ENCODE measurements at regions not wholly inside any gene's neighbourhood (a gene's known extent, or its start where the extent isn't known, plus 50 kb on each side); places are given as distances from the start of the nearest gene placed in this dataset.
"Not testable (repeated sequence)": the region's sequence is repeated elsewhere in the genome, so short reads cannot be mapped to it uniquely, and the experiment has no call there.

DNA sequence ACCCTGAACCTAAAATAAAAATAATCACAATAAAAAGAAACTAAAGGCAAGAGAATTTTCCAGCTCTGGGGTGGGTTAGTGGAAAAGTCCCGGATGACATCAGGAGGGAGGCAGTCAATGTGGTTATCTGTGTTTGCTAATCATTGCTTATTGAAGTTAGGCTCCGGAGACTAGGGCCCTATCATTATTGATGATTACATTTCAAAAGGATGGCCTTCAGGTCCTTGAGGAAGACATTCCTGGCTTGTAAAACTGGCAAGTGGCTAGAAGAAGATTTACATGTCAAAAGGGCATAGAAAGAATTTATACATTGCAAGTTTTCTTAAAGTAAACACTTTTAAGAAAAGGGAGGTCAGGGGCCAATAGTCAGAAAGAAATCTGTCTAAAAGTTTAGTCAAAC is 123.4 kb downstream of the POSTN start:
- no peak for DNase-seq

DNA sequence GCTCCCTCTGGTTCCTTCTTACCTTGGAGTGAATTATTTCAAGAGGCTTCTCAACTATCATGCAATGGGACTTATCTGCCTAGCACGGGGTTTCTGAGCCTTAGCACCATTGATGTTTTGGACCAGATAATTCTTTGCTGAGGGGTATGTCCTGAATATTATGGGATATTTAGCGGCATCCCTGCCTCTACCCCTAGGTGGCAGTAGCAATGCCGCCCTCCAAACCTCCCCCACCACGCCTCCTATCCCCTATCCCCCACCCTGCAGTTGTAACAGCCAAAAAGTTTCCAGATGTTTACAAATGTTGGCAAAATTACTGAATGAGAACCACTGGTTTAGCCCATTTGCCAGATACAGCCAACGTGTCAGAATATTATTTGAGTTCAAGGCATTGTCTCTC is 125.5 kb downstream of the POSTN start:
- DNase-seq: no peak

DNA sequence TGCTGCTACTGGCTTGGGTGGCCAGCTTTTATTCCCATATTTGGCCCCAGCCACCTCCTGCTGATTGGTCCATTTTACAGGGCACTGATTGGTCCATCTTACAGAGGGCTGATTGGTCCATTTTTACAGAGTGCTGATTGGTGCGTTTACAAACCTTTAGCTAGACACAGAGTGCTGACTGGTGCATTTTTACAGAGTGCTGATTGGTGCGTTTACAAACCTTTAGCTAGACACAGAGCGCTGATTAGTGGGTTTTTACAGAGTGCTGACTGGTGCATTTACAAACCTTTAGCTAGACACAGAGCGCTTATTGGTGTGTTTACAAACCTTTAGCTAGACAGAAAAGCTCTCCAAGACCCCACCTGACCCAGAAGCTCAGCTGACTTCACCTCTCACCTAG is 126.3 kb downstream of the POSTN start:
- DNase-seq: not testable (repeated sequence)

DNA sequence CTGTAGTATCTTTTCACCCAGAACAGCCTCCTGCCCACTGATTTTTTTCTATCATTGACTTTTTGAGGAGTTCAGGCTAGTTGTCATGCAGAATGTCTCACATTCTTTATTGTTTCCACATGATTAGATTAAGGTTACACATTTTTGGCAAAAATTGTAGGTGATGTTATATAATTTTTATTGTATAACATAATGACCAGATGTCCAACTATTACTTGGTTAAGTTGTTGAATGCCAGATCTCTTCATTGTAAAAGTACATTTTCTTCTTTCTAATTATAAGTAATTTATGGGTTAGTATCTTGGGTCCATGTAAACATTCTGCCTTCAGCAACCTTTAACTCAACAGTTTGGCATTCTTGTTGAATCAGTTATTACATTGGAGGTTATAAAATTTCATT is 138.4 kb downstream of the POSTN start:
- DNase-seq: no peak

DNA sequence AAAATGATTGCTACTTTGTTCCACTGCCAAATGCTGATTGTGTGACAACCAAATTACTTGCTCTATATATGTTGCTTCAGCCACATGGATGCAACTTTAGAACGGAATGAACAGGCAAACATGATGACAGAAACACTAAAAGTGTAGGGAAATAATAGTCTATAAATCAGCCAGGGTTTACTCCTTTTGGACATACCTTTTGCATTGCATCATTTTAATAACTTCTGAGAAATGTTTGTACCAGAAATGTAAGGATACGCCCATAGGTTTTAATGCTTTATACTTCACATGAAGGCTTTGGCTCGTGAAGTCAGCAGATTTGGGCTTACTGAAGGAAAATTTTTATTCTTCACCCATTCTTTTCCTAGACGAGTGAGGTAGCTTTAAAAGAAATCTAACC is 141.0 kb downstream of the POSTN start:
- DNase-seq: no peak

DNA sequence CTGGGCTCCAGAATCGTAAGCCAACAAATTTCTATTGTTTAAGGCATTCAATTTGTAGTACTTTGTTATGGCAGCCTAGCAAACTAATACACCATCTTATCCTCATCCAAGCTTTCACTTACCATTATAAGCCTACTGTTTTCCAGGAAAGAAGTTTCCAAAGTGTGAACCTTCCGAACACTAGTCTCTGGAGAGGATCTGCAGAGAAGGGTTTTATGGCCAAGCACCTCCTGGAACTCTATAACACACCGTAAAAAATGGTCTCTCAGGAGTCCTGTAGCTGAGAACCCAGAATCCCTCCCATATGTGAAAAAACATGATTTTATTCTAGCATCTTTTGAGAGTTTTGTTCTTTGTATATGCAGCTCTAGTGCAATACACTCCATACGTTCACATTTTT is 142.1 kb downstream of the POSTN start:
- DNase-seq: no peak

DNA sequence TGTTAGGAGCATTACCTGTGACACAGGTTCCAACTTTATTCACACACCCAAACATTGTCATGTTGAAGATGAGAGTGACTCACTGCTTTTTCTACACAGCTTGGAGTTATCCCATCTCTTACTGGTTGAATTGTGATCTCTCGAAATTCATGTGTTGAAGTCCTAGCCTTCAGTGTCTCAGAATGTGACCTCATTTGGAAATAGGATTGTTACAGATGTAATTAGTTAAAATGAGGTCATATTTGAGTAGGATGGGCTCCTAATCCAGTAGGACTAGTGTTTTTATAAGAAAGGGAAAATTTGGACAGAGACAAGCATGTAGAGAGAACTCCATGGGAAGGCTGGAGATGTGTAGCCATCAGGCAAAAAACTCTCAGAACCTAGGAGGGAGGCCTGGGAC is 142.5 kb downstream of the POSTN start:
- DNase-seq: no peak

DNA sequence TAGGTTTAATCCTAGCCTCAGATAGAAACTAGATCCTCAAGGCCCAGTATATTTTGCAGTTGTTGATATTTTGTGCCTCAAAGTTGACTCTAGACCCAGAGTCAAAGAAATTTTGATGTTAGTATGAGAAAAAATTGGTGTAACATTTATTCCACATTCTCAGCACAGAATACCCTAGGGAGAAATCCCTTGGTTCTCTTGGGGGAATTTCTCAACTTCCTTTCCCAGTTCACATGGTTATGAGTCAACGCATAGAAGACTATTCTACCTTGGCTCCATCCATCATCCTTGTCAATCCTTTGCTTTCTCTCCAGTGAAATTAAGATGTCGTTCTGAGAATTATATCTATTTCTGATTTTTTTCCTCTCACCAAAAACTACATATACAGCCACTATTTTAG is 145.3 kb downstream of the POSTN start:
- no peak for DNase-seq

DNA sequence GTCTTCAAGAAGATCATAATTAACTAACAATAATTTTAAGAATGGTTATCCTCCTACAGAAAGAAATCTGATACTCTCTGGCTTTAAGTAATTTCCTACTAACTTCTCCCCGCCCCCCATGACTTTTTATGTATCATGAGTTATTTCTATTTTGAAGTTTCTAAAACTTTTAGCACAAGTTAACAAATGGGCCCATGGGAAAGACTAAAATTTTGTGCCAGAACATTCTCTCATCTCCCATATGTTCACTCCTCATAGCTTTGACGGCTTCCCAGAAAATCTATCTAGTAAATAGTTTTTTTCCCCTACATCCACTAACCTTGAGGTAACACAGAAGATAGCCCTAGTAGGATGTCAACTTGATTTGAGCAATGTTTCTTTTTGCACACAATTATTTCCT is 148.3 kb downstream of the POSTN start:
- DNase-seq: no peak

DNA sequence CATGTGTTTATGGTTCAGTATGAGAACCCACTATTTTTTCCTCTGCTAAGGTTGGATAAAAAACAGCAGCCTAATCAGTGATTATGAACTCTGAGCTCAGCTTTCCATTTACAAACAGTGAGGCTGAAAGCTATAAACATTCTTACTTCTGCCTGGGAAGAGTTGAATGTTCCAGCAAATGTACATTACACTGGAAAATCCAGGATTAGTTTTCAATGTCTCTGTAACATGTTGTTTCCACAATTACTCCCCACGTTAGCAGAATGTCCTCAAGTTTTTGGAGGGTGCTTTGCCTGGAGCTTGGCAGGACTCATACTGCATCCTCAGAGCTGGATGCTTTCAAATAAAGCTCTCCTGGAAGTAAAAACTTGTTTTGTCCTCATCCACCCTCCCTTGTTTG is 150.4 kb downstream of the POSTN start:
- no peak for DNase-seq

DNA sequence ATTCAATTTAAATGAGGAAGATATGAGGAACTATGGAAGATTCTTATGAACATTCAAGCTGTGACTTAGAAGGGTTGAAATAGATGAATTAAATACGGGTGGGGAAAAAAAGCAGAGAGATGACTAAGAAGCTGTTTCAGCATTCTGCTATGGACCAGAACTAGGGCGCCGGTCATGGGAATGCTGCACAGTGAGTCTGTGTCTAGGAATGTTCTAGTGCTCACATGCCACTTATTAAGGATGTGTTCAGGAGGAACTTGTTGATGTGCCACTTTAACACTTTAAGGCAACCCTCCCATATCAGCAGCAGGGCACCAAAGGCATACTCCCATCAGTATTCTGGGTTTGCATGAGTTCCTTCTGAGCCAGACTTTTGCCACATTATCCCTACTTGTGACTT is 152.1 kb downstream of the POSTN start:
- DNase-seq: no peak

DNA sequence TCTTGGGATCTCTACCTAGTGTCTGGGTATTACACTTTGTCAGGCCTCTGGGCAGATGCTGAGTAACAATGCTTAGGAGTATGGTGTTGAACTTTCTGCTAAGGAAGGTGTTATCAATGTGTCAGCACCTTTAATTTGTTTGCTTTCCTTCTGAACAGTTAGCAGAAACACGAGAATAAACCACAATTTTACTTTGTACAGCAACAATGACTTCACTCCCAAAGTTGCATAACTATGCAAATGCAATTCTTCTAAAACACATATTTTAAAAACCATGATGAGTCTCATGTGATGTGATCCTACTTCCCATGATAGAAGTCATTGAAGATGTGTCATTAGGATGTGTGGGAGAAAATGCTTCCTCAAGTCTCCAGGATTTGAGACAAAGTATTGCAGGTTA is 155.0 kb downstream of the POSTN start:
- no peak for DNase-seq

DNA sequence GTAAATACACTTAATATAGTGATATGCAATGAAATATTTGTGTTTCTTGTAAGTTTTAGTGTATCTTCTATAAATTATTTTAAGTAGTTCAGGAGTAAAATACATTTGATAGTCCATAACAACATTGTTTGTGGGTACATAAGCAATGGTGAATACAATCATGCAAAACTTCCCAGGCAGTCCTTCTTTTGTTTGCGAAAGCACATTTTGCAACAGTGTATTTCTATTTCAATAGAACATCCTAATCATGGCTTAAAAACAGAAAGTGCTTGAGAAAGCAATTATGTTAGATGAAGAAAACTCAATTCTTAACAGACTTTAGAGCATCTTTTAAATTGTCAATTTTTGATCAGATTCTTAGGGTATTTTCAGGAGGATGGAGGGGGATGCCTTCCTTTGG is 155.6 kb downstream of the POSTN start:
- no peak for DNase-seq

DNA sequence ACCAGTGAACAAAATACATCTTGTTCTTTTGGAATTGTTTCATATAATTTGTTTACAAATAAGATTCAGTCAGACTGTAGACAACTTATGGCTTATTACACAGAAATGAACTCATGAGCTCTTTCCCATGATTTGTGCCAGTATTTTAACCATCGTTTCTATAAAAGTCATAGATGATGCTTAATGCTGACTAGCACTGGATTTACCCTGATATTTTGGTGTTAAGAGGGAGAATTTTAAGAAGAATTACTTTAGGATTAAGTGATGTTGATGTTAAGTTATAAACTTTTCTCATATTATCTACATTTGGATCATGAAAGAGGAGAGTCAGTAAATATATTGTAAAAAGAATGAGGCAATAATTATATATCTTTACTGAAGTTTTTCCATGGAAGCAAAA is 162.7 kb downstream of the POSTN start:
- DNase-seq: no peak

DNA sequence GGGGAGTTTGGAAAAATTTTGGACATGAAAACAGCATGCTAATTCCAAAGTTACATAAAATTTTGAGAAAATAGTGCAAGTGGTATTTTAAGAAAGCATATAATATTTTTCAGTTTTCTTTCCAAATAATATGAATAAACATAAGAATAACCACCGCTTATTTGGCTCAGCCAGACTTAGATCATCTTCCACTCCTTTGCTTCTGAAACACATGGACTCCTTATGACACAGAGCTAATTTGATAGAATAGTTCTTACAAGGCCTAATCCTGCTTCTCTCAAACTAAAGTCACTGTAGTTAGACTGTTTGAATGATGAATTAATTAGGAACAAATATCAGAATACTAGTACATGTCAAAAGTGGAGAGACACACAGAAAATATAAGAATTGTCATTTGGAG is 165.5 kb downstream of the POSTN start:
- no peak for DNase-seq

DNA sequence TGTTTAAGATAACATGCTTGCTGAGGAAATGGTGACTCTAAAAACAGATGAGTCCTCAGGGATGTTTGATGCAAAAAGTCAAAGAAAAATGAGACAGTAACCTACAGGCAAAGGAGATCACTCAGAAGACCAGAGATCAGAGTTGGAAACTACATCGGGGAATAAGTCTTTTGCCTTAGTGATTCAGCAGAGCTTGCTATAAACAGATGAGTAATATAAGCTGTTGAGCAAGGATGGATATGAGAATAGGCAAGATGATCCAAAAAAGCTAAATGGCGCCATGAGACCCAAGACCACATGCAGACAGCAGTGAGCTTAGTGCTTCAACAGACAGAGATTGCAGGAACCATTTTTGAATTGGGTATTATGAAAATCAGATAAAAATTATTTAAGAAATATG is 168.6 kb downstream of the POSTN start:
- no peak for DNase-seq

DNA sequence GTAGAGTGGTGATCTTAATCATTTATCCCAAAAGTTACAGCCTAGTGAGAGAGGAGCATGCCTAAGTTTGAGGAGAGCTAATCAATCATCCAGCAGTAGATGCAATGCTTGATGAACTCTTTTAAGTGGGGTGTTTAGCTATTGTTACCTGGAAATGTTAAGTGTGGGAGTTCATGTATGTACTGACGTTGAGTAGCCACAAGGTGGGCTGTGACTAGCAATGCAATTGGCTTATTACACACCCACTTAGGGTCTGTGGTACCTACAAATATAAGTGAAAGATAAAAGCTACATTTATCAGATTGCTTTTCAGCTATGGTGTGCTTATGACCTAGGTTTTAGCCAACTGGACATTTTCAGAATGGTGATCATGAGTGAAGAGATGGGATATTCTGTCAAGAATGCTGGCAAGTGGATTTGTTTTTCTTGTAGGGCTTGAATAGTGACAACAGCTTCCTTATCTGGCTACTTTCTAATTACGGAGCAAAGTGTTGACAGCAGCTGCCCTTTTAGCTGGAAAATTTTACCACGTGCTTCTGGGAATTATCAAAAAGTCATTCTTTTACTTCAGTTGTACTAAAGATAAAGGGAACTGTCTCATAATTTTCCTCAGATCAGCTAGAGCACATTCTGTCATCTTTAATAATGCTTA is 170.6 kb downstream of the POSTN start:
- no peak for DNase-seq

DNA sequence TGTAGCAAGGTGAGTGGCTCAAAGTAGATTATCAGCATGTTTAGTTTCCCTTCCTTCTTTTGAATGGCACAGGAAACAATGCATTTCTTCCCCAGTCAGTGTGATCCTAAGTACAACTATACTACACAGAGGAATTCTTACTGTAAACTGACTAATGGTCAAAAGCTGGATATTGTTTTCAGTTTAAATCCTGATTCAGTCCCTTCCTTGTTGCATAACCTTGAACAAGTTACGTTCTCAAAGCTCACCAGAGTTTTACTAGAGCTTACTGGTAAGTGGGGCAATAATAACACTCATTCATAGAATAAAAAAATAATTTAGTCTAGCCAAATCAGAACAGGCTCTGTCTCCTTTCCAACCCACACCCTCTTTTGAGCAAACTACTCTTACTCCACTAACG is 180.1 kb downstream of the POSTN start:
- no peak for DNase-seq

DNA sequence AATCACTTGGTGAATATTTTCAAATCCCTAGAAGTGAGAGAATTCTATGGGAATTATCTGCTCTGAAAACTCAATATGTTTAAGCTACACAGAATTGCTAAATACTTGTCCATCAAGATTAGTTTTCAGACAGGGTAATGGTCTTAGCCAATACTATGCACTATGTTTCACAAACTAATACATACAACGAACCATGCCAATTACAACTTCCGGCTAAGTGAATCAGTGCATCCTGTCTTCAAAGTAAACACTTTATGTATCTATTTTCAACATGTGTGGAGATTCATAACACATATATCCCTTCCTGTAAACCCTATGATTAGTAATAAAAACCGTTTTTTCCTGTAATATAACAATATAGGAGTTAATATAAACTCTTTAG is 181.5 kb downstream of the POSTN start:
- no peak for DNase-seq

DNA sequence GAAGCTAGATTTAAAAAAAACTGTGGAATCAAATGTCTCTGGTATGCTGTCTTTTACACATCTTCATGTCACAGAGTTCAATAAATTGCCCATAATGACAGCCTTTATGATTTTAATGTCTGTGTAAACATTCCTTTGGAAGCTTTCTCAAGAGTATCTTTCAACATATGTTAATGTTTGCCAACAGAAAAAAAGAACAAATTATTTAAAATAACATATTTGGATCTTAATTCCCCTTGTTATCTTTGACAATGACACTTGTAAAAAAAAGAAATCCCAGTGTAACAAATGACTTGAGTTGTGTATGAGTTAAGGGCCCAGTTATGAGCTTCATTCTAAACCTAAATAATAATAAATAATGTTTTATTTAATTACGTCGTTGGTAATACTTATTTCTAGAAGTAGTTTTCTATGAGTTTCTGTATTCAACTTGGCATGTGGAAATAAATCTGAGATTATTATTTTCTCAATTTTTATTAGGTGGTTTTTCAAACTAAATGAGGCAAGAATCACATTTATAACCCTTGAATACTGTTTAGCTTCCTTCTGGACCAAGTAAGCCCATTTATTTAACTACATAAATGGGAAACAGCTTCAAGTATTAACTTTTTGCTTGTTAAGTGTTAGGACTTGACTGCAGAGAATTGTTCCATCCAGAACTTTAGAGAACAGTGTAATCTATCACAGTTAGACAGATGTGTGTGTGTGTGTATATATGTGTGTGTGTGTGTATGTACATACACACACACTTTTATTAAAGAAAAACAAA is 182.1 kb downstream of the POSTN start:
- no peak for DNase-seq

DNA sequence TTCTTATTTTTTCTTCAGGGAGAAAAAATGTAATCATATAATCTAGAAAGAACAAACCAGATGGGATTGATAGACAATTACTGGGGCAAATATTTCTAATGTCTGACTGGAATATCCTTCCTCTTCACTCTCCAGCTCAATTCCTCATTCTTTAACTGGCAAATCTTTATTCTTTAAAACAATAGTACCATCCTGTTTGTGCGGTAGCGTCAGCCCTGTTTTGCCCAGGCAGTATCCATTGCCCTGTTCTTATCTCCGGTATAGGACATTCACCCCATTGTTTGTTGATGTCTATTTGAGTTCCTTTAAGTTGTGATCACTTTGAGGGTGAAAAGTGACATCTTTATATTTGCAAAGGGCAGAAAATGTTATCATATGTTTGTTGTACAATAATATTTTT is 185.4 kb downstream of the POSTN start:
- DNase-seq: no peak

DNA sequence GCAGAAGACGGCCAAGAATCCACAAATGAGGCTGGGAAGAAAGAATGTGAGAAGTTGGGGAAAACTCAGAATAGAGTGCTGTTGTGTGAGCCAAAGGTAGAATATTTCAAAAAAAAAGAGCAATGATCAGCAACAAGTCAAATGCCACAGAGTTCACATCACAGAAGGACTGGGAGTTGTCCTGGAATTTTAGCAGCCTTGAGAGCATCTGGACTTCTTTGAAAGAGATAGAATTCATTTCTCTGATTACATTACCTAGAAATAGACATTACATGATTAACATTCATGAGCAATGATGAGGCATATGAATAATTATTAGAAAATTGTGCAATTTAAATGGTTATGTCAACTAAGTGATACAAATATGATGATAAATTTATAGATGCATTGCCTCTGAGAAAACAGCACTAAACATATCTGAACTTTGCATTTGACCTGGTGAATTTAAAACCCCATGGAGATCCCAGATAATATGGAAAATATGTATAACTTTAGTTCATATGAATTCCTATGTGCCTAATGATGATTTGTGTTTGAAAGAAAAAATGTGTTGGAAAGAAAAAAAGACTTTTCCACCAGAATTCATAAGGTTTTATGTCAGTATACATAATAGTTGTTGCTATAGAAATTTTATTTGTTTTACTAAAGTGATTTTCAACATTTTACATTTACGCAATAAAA is 186.2 kb downstream of the POSTN start:
- no peak for DNase-seq

DNA sequence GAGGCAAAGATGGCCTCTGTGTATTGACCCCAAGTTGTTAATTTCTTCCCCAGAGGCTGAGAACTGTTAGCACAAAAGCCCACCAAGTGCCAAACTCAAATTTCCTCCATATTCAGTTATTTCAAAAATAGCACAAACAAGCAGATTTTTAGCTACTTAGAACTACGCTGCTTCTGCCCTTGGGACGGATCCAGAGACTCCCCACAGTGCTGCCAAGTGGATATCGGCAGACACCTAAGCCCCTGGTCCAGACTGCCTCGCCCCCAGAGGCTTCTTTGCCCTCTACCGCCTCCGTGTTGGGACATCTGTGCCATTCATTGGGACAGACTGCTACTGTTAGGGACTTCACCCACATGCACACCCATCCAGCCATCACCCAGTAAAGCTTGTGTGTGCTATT is 188.3 kb downstream of the POSTN start:
- DNase-seq: no peak

All from nucleus accumbens (tissue), 56 donors.